ENCODE measurements at regions not wholly inside any gene's neighbourhood (a gene's known extent, or its start where the extent isn't known, plus 50 kb on each side); places are given as distances from the start of the nearest gene placed in this dataset.

DNA sequence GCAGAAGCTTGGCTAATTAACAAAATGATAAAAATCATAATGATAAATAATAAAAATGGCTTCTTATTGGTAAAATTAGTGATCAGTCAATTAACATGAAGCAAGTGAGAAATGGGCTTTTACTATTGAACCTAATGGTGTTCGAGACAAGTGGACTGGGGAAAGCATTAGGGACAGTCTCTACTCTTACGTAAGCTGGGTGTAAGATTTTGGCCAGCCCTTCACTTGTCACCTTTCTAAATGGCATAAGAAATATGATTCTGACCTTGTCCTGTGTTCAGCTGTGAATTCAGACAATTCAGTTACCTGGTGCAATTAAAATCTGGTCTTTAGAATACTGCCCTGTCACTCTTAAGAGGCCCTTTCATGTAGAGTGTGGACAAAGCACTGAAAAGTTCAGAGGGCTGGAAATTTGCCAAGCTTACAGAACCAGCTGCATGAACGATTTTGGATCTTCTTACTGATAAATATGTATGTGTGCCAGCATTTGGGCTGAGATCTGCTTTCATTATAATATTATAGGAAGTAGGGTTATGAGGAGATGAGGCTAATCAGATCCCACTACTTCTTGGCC, 115.9 kb downstream of the QRSL1 start:
- Histone ChIP-seq H3K36me3 (ENCODE audit: control insufficient read depth in 1 of 2, insufficient read depth in 2 of 2, low read length in 2 of 2) (no peaks in the 10 kb centered on the region), H3K27me3 (ENCODE audit: insufficient read depth, low read length) (no peaks in the 10 kb centered on the region), H3K79me2 (ENCODE audit: insufficient read depth, low read length) (no peaks in the 10 kb centered on the region), H3K9me2 (ENCODE audit: insufficient read depth) (no peaks in the 10 kb centered on the region), H3K9me3 (ENCODE audit: control insufficient read depth in 1 of 2, insufficient read depth in 1 of 2, low read depth in 1 of 2, low read length in 2 of 2) (no peaks in the 10 kb centered on the region), H3K4me2 (ENCODE audit: low read length) (no peak overlapping the region), H3K9ac (ENCODE audit: low read length) (no peak overlapping the region), H3K27ac (ENCODE audit: low read depth, low read length) (no peak overlapping the region), H3K4me1 (ENCODE audit: control insufficient read depth in 1 of 2, insufficient read depth in 2 of 2, low read length in 2 of 2) (no peaks in the 10 kb centered on the region), H4K20me1 (ENCODE audit: insufficient read depth) (no peaks in the 10 kb centered on the region), H3K4me3 (replicated peaks in 1 of 2; ENCODE audit: low read depth in 1 of 2, low read length in 2 of 2) (no peak overlapping the region), H2AFZ (ENCODE audit: low read depth, low read length, poor library complexity, severe bottlenecking) (no peak overlapping the region)
- ChIA-PET CTCF (no interaction called here), POLR2A (no interaction called here), RAD21 (ENCODE audit: low non-redundant PET in 1 of 2, low total read pairs in 2 of 2, uncharacterized antibody in 2 of 2, unreplicated experiment in 2 of 2) (no interaction called here)
- ATAC-seq (no peak), DNase-seq (ENCODE audit: low read depth, low spot score) (no peak)
- intact Hi-C loops (cut with micrococcal nuclease): no loop called here
- TF ChIP-seq CBX3 (IDR thresholded peaks at IDR 0.05; ENCODE audit: low read depth) (no peak), EZH2phosphoT487 (IDR thresholded peaks at IDR 0.05; ENCODE audit: borderline replicate concordance) (no peak), SIN3A (IDR thresholded peaks at IDR 0.05; ENCODE audit: low read depth) (no peak), JUND (IDR thresholded peaks at IDR 0.05) (no peak), SP1 (IDR thresholded peaks at IDR 0.05; ENCODE audit: low read depth) (no peak), EZH2 (IDR thresholded peaks at IDR 0.05) (no peak)
- TF ChIP-seq, protein P1, sequence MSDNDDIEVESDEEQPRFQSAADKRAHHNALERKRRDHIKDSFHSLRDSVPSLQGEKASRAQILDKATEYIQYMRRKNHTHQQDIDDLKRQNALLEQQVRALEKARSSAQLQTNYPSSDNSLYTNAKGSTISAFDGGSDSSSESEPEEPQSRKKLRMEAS (IDR thresholded peaks at IDR 0.05): no peak
- TF ChIP-seq, protein P2, sequence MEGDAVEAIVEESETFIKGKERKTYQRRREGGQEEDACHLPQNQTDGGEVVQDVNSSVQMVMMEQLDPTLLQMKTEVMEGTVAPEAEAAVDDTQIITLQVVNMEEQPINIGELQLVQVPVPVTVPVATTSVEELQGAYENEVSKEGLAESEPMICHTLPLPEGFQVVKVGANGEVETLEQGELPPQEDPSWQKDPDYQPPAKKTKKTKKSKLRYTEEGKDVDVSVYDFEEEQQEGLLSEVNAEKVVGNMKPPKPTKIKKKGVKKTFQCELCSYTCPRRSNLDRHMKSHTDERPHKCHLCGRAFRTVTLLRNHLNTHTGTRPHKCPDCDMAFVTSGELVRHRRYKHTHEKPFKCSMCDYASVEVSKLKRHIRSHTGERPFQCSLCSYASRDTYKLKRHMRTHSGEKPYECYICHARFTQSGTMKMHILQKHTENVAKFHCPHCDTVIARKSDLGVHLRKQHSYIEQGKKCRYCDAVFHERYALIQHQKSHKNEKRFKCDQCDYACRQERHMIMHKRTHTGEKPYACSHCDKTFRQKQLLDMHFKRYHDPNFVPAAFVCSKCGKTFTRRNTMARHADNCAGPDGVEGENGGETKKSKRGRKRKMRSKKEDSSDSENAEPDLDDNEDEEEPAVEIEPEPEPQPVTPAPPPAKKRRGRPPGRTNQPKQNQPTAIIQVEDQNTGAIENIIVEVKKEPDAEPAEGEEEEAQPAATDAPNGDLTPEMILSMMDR (IDR thresholded peaks at IDR 0.05 in 2 of 3, conservative IDR thresholded peaks at IDR 0.05 in 1 of 3; ENCODE audit: borderline replicate concordance in 1 of 3, insufficient read depth in 1 of 3, low read depth in 2 of 3, low read length in 2 of 3): no peak
- BruUV-seq (replicated peaks): no TSS peak

DNA sequence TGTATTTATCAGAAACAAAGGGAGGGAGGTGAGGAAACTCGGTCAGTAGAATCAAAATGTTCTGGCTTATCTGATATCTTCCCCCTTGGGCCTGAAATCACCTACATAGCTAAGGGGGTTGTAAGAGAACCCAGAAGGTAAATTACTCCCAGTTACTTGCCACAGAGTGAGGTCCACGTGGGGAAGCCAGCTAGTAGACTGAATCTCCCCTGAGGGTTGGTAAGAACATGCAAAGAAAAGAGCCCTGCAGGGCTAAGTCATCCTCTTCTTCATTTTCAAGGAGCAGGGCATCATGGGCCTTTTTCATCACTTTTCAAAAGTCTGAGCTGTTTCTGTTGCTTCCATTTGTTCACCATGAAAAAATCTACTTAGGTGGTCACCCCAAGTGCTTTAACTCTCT, 115.4 kb downstream of the QRSL1 start:
- no TSS peak for BruUV-seq (replicated peaks)
- Histone ChIP-seq H3K36me3 (ENCODE audit: control insufficient read depth in 1 of 2, insufficient read depth in 2 of 2, low read length in 2 of 2) (no peaks in the 10 kb centered on the region), H3K9me2 (ENCODE audit: insufficient read depth) (no peaks in the 10 kb centered on the region), H2AFZ (ENCODE audit: low read depth, low read length, poor library complexity, severe bottlenecking) (no peak overlapping the region), H3K4me3 (replicated peaks in 1 of 2; ENCODE audit: low read depth in 1 of 2, low read length in 2 of 2) (no peak overlapping the region), H3K27ac (ENCODE audit: low read depth, low read length) (no peak overlapping the region), H3K9ac (ENCODE audit: low read length) (no peak overlapping the region), H3K9me3 (ENCODE audit: control insufficient read depth in 1 of 2, insufficient read depth in 1 of 2, low read depth in 1 of 2, low read length in 2 of 2) (no peaks in the 10 kb centered on the region), H3K79me2 (ENCODE audit: insufficient read depth, low read length) (no peaks in the 10 kb centered on the region), H4K20me1 (ENCODE audit: insufficient read depth) (no peaks in the 10 kb centered on the region), H3K4me1 (ENCODE audit: control insufficient read depth in 1 of 2, insufficient read depth in 2 of 2, low read length in 2 of 2) (no peaks in the 10 kb centered on the region), H3K27me3 (ENCODE audit: insufficient read depth, low read length) (no peaks in the 10 kb centered on the region), H3K4me2 (ENCODE audit: low read length) (no peak overlapping the region)
- ChIA-PET RAD21 (ENCODE audit: low non-redundant PET in 1 of 2, low total read pairs in 2 of 2, uncharacterized antibody in 2 of 2, unreplicated experiment in 2 of 2) (no interaction called here), POLR2A (no interaction called here), CTCF (no interaction called here)
- ATAC-seq (no peak), DNase-seq (ENCODE audit: low read depth, low spot score) (no peak)
- TF ChIP-seq EZH2phosphoT487 (IDR thresholded peaks at IDR 0.05; ENCODE audit: borderline replicate concordance) (no peak), EZH2 (IDR thresholded peaks at IDR 0.05) (no peak), POLR2AphosphoS5 (IDR thresholded peaks at IDR 0.05; ENCODE audit: low read depth, low read length) (no peak), RAD21 (IDR thresholded peaks at IDR 0.05; ENCODE audit: low read depth) (no peak), YY1 (IDR thresholded peaks at IDR 0.05; ENCODE audit: extremely low read depth, insufficient replicate concordance, low read depth, low read length) (no peak), SP1 (IDR thresholded peaks at IDR 0.05; ENCODE audit: low read depth) (no peak), ZNF274 (IDR thresholded peaks at IDR 0.05; ENCODE audit: low read depth, low read length) (no peak)
- TF ChIP-seq, protein P3, sequence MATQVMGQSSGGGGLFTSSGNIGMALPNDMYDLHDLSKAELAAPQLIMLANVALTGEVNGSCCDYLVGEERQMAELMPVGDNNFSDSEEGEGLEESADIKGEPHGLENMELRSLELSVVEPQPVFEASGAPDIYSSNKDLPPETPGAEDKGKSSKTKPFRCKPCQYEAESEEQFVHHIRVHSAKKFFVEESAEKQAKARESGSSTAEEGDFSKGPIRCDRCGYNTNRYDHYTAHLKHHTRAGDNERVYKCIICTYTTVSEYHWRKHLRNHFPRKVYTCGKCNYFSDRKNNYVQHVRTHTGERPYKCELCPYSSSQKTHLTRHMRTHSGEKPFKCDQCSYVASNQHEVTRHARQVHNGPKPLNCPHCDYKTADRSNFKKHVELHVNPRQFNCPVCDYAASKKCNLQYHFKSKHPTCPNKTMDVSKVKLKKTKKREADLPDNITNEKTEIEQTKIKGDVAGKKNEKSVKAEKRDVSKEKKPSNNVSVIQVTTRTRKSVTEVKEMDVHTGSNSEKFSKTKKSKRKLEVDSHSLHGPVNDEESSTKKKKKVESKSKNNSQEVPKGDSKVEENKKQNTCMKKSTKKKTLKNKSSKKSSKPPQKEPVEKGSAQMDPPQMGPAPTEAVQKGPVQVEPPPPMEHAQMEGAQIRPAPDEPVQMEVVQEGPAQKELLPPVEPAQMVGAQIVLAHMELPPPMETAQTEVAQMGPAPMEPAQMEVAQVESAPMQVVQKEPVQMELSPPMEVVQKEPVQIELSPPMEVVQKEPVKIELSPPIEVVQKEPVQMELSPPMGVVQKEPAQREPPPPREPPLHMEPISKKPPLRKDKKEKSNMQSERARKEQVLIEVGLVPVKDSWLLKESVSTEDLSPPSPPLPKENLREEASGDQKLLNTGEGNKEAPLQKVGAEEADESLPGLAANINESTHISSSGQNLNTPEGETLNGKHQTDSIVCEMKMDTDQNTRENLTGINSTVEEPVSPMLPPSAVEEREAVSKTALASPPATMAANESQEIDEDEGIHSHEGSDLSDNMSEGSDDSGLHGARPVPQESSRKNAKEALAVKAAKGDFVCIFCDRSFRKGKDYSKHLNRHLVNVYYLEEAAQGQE (IDR thresholded peaks at IDR 0.05; ENCODE audit: low read depth): no peak
- intact Hi-C loops (cut with micrococcal nuclease): no loop called here
